Esophagus muscularis mucosa (tissue), 4 donors: ENCODE measurements at regions not wholly inside any gene's neighbourhood (a gene's known extent, or its start where the extent isn't known, plus 50 kb on each side); places are given as distances from the start of the nearest gene placed in this dataset.

Source experiments
- DNase-seq: peaks from one replicate; pipeline ENCODE4 v3.0.0-alpha.2; 2017; ENCODE audit errors: extremely low spot score
- H3K27ac ChIP-seq, 4 donors: fragments of 200-600 bp; sonication (generic); replicated peaks in 1 of 4; 1 replicate in 3 of 4; 2 replicates in 1 of 4; pipeline ENCODE4 v1.5.1; 2016 to 2019; ENCODE audit warnings: mild to moderate bottlenecking in 1 of 4
- H3K27me3 ChIP-seq, 4 donors: fragments of 200-600 bp; sonication (generic); one replicate each; pipeline versions ENCODE4 v1.5.1 to v1.6.0; 2016 to 2019
- H3K36me3 ChIP-seq, 4 donors: fragments of 200-600 bp; sonication (generic); one replicate each; pipeline ENCODE4 v1.5.1; 2016 to 2019
- H3K4me1 ChIP-seq, 4 donors: fragments of 200-600 bp; sonication (generic); one replicate each; pipeline ENCODE4 v1.5.1; 2016 to 2019
- H3K4me3 ChIP-seq, 4 donors: fragments of 200-600 bp; sonication (generic); 1 replicate in 2 of 4; 2 replicates in 2 of 4; pipeline ENCODE4 v1.5.1; 2016 to 2019; ENCODE audit warnings: mild to moderate bottlenecking in 4 of 4, moderate library complexity in 1 of 4
- H3K9me3 ChIP-seq, 4 donors: fragments of 200-600 bp; sonication (generic); 1 replicate in 3 of 4; 2 replicates in 1 of 4; pipeline ENCODE4 v1.5.1; 2016 to 2019
- CTCF ChIP-seq, 3 experiments: fragments of 200-600 bp in 2 of 3; fragments of 450-650 bp in 1 of 3; sonication (generic) in 2 of 3; IDR thresholded peaks; one replicate each; pipeline ENCODE4 v1.5.1; 2017 to 2019; ENCODE audit warnings: antibody characterized with exemption in 3 of 3, mild to moderate bottlenecking in 2 of 3, moderate library complexity in 1 of 3
- EP300 ChIP-seq: sonication (generic); formaldehyde crosslinking; IDR thresholded peaks from one replicate; pipeline ENCODE4 v1.6.1; 2017; ENCODE audit warnings: antibody characterized with exemption
- POLR2A ChIP-seq: fragments of 450-650 bp; IDR thresholded peaks from one replicate; pipeline ENCODE4 v1.6.1; 2017; ENCODE audit warnings: antibody characterized with exemption, moderate library complexity, mild to moderate bottlenecking, low read depth
- POLR2AphosphoS5 ChIP-seq, 2 donors: sonication (generic); formaldehyde crosslinking; IDR thresholded peaks; one replicate each; pipeline ENCODE4 v1.6.1; 2017; ENCODE audit warnings: antibody characterized with exemption in 2 of 2
- WGBS: methylation state at CpG from one replicate; pipeline ENCODE4 v1.1.5; 2018; 5-methylcytosine and 5-hydroxymethylcytosine counted together
- intact Hi-C: fragments of 100-400 bp; cut with DNase I; formaldehyde crosslinking; loops from one replicate; pipeline ENCODE4 v1.15.1; 2023

GRCh38 chr15:77553695-77554094, 79.0 kb downstream of the LINGO1 start:
- WGBS = 93% methylated on average over 6 of the region's 6 CpGs

GRCh38 chr15:77553257-77553656, 79.5 kb downstream of the LINGO1 start:
- intact Hi-C loops = no loop called here
- TF ChIP-seq POLR2AphosphoS5 (IDR thresholded peaks at IDR 0.05) (no peak), POLR2A (no peak), CTCF (IDR thresholded peaks at IDR 0.05) (no peak), EP300 (no peak)
- H3K4me3 ChIP-seq = no peak overlapping the region
- WGBS = 98% methylated on average over 3 of the region's 3 CpGs
- no peaks in the 10 kb centered on the region for H3K36me3 ChIP-seq
- no peak overlapping the region for H3K27ac ChIP-seq
- H3K27me3 ChIP-seq = peaks cover 0 to 3% (median 0%) of the 10 kb centered on the region in 4 donors
- H3K4me1 ChIP-seq = no peaks in the 10 kb centered on the region
- no peaks in the 10 kb centered on the region for H3K9me3 ChIP-seq
- no peak for DNase-seq

More at GRCh38 chr15:77553695-77554094, 79.0 kb downstream of the LINGO1 start:
- Histone ChIP-seq H3K9me3 (no peaks in the 10 kb centered on the region), H3K27me3 (peaks cover 0 to 3% (median 0%) of the 10 kb centered on the region in 4 donors), H3K36me3 (no peaks in the 10 kb centered on the region), H3K27ac (no peak overlapping the region), H3K4me3 (no peak overlapping the region), H3K4me1 (no peaks in the 10 kb centered on the region)
- TF ChIP-seq EP300 = no peak
- no peak for TF ChIP-seq POLR2AphosphoS5 (IDR thresholded peaks at IDR 0.05)
- no peak for TF ChIP-seq POLR2A
- no peak for TF ChIP-seq CTCF (IDR thresholded peaks at IDR 0.05)
- no peak for DNase-seq
- intact Hi-C loops = no loop called here

- DNase-seq = no peak
- H3K27me3 ChIP-seq = peaks cover 0 to 3% (median 0%) of the 10 kb centered on the region in 4 donors
- H3K36me3 ChIP-seq = no peaks in the 10 kb centered on the region
- H3K4me3 ChIP-seq = no peak overlapping the region
- intact Hi-C loops = no loop called here
- WGBS = 94% methylated on average over 4 of the region's 4 CpGs
- H3K9me3 ChIP-seq = no peaks in the 10 kb centered on the region
- TF ChIP-seq EP300 (no peak), CTCF (IDR thresholded peaks at IDR 0.05) (no peak), POLR2A (no peak), POLR2AphosphoS5 (IDR thresholded peaks at IDR 0.05) (no peak)
- H3K4me1 ChIP-seq = no peaks in the 10 kb centered on the region
- no peak overlapping the region for H3K27ac ChIP-seq
Measured at GRCh38 chr15:77552066-77552465, 80.6 kb downstream of the LINGO1 start.

GRCh38 chr15:77550301-77551251, 82.1 kb downstream of the LINGO1 start:
- TF ChIP-seq CTCF (IDR thresholded peaks at IDR 0.05) (no peak), POLR2AphosphoS5 (IDR thresholded peaks at IDR 0.05) (no peak), EP300 (no peak), POLR2A (no peak)
- Histone ChIP-seq H3K27ac (no peak overlapping the region), H3K4me3 (no peak overlapping the region), H3K27me3 (peaks cover 0 to 3% (median 0%) of the 10 kb centered on the region in 4 donors), H3K9me3 (no peaks in the 10 kb centered on the region), H3K4me1 (no peaks in the 10 kb centered on the region), H3K36me3 (no peaks in the 10 kb centered on the region)
- WGBS = 97% methylated on average over 6 of the region's 13 CpGs
- no peak for DNase-seq
- intact Hi-C loops = no loop called here
